H1 (cell line): ENCODE measurements at regions not wholly inside any gene's neighbourhood (a gene's known extent, or its start where the extent isn't known, plus 50 kb on each side); places are given as distances from the start of the nearest gene placed in this dataset.

ENCODE experiments used
- CTCF ChIA-PET: fragments of 300-600 bp; sonication (Branson Sonifier 250); formaldehyde crosslinking; loops from one replicate; lab custom pipeline; 2021; ENCODE audit not compliant: partially characterized antibody; lab: Charles Lee
- POLR2A ChIA-PET: fragments of 300-600 bp; sonication (Branson Sonifier 250); formaldehyde crosslinking; loops from one replicate; lab custom pipeline; 2021; ENCODE audit warnings: inconsistent platforms; ENCODE audit not compliant: partially characterized antibody; lab: Charles Lee
- DNase-seq, 2 experiments: peaks; one replicate each; pipeline versions ENCODE4 v3.0.0 to v3.0.0-alpha.2; 2010 to 2022; ENCODE audit warnings: low spot score in 2 of 2, low read depth in 1 of 2, mixed read lengths in 1 of 2
- FAIRE-seq: peaks from 2 replicates; lab custom pipeline; 2011; peaks lifted over from hg19 to GRCh38; lab: Jason Lieb, UNC
- H2AFZ ChIP-seq: 2 replicates; pipeline ENCODE4 v1.8.1; 2012; ENCODE audit warnings: low read length, inconsistent platforms
- H2AK5ac ChIP-seq: 2 replicates; pipeline ENCODE4 v1.6.1; 2013; ENCODE audit warnings: low read depth, low read length
- H2BK120ac ChIP-seq: replicated peaks from 2 replicates; pipeline ENCODE3; 2013; ENCODE audit warnings: low read depth, low read length, inconsistent platforms
- H2BK12ac ChIP-seq: 2 replicates; pipeline ENCODE4 v1.6.1; 2013; ENCODE audit warnings: low read depth, low read length
- H2BK15ac ChIP-seq: 2 replicates; pipeline ENCODE4 v1.6.1; 2013; ENCODE audit warnings: low read length
- H2BK20ac ChIP-seq: 2 replicates; pipeline ENCODE4 v1.6.1; 2013; ENCODE audit warnings: low read length
- H2BK5ac ChIP-seq: 2 replicates; pipeline ENCODE4 v1.6.1; 2013; ENCODE audit warnings: low read depth, low read length
- H3K14ac ChIP-seq: 2 replicates; pipeline ENCODE4 v1.6.1; 2013; ENCODE audit warnings: inconsistent platforms; ENCODE audit not compliant: insufficient read length
- H3K18ac ChIP-seq: 2 replicates; pipeline ENCODE4 v1.6.1; 2013; ENCODE audit warnings: low read length; ENCODE audit errors: extremely low read depth
- H3K23ac ChIP-seq: 2 replicates; pipeline ENCODE4 v1.6.1; 2013; ENCODE audit warnings: inconsistent platforms; ENCODE audit not compliant: insufficient read length
- H3K23me2 ChIP-seq: 2 replicates; pipeline ENCODE4 v1.6.1; 2013; ENCODE audit warnings: low read depth, low read length
- H3K27ac ChIP-seq: 2 replicates; pipeline ENCODE4 v1.6.1; 2011; ENCODE audit warnings: low read depth, low read length, inconsistent platforms
- H3K27me3 ChIP-seq, 4 experiments: replicated peaks in 1 of 4; 1 replicate in 1 of 4; 2 replicates in 3 of 4; pipeline versions ENCODE4 v1.6.1 to v1.8.1; 2011 to 2013; ENCODE audit warnings: low read length in 3 of 4, mild to moderate bottlenecking in 3 of 4, inconsistent platforms in 2 of 4, mixed read lengths in 2 of 4, moderate library complexity in 1 of 4; ENCODE audit not compliant: control insufficient read depth in 3 of 4, insufficient read depth in 3 of 4; ENCODE audit errors: extremely low read depth in 1 of 4
- H3K36me3 ChIP-seq, 4 experiments: 2 replicates each; pipeline versions ENCODE4 v1.6.1 to v1.8.1; 2011 to 2013; ENCODE audit warnings: mild to moderate bottlenecking in 4 of 4, low read length in 3 of 4, moderate library complexity in 2 of 4, control low read depth in 1 of 4, inconsistent platforms in 1 of 4; ENCODE audit not compliant: insufficient read depth in 4 of 4, control insufficient read depth in 2 of 4
- H3K4ac ChIP-seq: replicated peaks from 2 replicates; pipeline ENCODE3; 2013; ENCODE audit warnings: low read length, low read depth, mixed read lengths, inconsistent platforms; ENCODE audit not compliant: insufficient read length
- H3K4me1 ChIP-seq, 4 experiments: replicated peaks in 1 of 4; 1 replicate in 1 of 4; 2 replicates in 3 of 4; pipeline versions ENCODE4 v1.6.1 to v1.8.1; 2011 to 2013; ENCODE audit warnings: low read length in 3 of 4, inconsistent platforms in 2 of 4, mixed read lengths in 1 of 4; ENCODE audit not compliant: insufficient read depth in 4 of 4, control insufficient read depth in 3 of 4
- H3K4me2 ChIP-seq, 2 experiments: 2 replicates each; pipeline versions ENCODE4 v1.6.1 to v1.8.1; 2011 to 2013; ENCODE audit warnings: low read depth in 2 of 2, low read length in 2 of 2, control low read depth in 1 of 2, inconsistent platforms in 1 of 2, mild to moderate bottlenecking in 1 of 2; ENCODE audit not compliant: insufficient read depth in 1 of 2
- H3K4me3 ChIP-seq, 4 experiments: fragments of 200-600, 300-600 bp in 1 of 4; sonication (generic), shearing (Covaris generic), sonication (Bioruptor Twin) in 1 of 4; 2 replicates each; pipeline versions ENCODE4 v1.5.1 to v1.8.1; 2011 to 2016; ENCODE audit warnings: low read length in 4 of 4, low read depth in 3 of 4, control low read depth in 2 of 4, inconsistent platforms in 2 of 4, mild to moderate bottlenecking in 2 of 4, mixed read lengths in 1 of 4, moderate library complexity in 1 of 4; ENCODE audit not compliant: insufficient read depth in 2 of 4; ENCODE audit errors: extremely low read depth in 1 of 4
- H3K56ac ChIP-seq: replicated peaks from 2 replicates; pipeline ENCODE3; 2013; ENCODE audit warnings: low read depth, mild to moderate bottlenecking, mixed read lengths, low read length, inconsistent platforms; ENCODE audit not compliant: insufficient read length
- H3K79me1 ChIP-seq: 2 replicates; pipeline ENCODE4 v1.6.1; 2013; ENCODE audit warnings: low read depth, low read length, control low read depth
- H3K79me2 ChIP-seq, 2 experiments: 2 replicates each; pipeline versions ENCODE4 v1.6.1 to v1.8.1; 2012 to 2013; ENCODE audit warnings: low read length in 2 of 2, mild to moderate bottlenecking in 2 of 2, inconsistent platforms in 1 of 2; ENCODE audit not compliant: insufficient read depth in 2 of 2, control insufficient read depth in 1 of 2
- H3K9ac ChIP-seq, 4 experiments: replicated peaks in 1 of 4; 1 replicate in 1 of 4; 2 replicates in 3 of 4; pipeline versions ENCODE4 v1.6.1 to v1.8.1; 2011 to 2013; ENCODE audit warnings: low read depth in 3 of 4, low read length in 3 of 4, control low read depth in 2 of 4, mild to moderate bottlenecking in 2 of 4, moderate library complexity in 2 of 4, inconsistent platforms in 1 of 4; ENCODE audit errors: extremely low read depth in 1 of 4
- H3K9me3 ChIP-seq, 2 experiments: 2 replicates each; pipeline versions ENCODE4 v1.6.1 to v1.8.1; 2012 to 2013; ENCODE audit warnings: mild to moderate bottlenecking in 2 of 2, moderate library complexity in 2 of 2, control low read depth in 1 of 2, inconsistent platforms in 1 of 2, low read depth in 1 of 2, low read length in 1 of 2, mixed read lengths in 1 of 2; ENCODE audit not compliant: insufficient read depth in 2 of 2
- H4K20me1 ChIP-seq, 2 experiments: replicated peaks in 1 of 2; 2 replicates each; pipeline versions ENCODE3 to v1.8.1; 2011 to 2013; ENCODE audit warnings: inconsistent platforms in 2 of 2, low read length in 2 of 2, mild to moderate bottlenecking in 1 of 2; ENCODE audit not compliant: insufficient read depth in 2 of 2, control insufficient read depth in 1 of 2
- H4K5ac ChIP-seq: 2 replicates; pipeline ENCODE4 v1.6.1; 2013; ENCODE audit warnings: low read length, low read depth, mixed read lengths, inconsistent platforms; ENCODE audit not compliant: insufficient read length
- H4K8ac ChIP-seq: 2 replicates; pipeline ENCODE4 v1.8.0; 2013; ENCODE audit warnings: mild to moderate bottlenecking, moderate library complexity, low read length, inconsistent platforms; ENCODE audit not compliant: insufficient read depth; ENCODE audit errors: extremely low read depth
- H4K91ac ChIP-seq: replicated peaks from 2 replicates; pipeline ENCODE3; 2013; ENCODE audit warnings: low read length, mixed read lengths, inconsistent platforms; ENCODE audit not compliant: insufficient read length
- CHD1 ChIP-seq: IDR thresholded peaks from 2 replicates; pipeline ENCODE4 v1.6.1; 2012; ENCODE audit warnings: low read depth, low read length, improper control_type of control experiment
- E2F6 ChIP-seq: IDR thresholded peaks from 2 replicates; pipeline ENCODE4 v1.6.1; 2012; ENCODE audit warnings: inconsistent platforms
- EGR1 ChIP-seq: IDR thresholded peaks from 2 replicates; pipeline ENCODE4 v1.6.1; 2011; ENCODE audit warnings: low read depth, low read length, borderline replicate concordance
- MAFK ChIP-seq: IDR thresholded peaks from 2 replicates; pipeline ENCODE4 v1.6.1; 2012; ENCODE audit warnings: low read depth, mild to moderate bottlenecking, improper control_type of control experiment, low read length
- RAD21 ChIP-seq, 2 experiments: IDR thresholded peaks in 1 of 2; conservative IDR thresholded peaks in 1 of 2; 2 replicates each; pipeline ENCODE4 v1.6.1; 2011; ENCODE audit warnings: low read depth in 2 of 2, low read length in 2 of 2, improper control_type of control experiment in 1 of 2, inconsistent platforms in 1 of 2, mild to moderate bottlenecking in 1 of 2, moderate library complexity in 1 of 2
- RFX5 ChIP-seq: IDR thresholded peaks from 2 replicates; pipeline ENCODE4 v1.6.1; 2011; ENCODE audit warnings: low read depth, low read length, improper control_type of control experiment, borderline replicate concordance
- RNF2 ChIP-seq: fragments of 200-900, 300-1000 bp; sonication (generic); IDR thresholded peaks from 2 replicates; pipeline ENCODE4 v1.7.1; 2016; ENCODE audit warnings: borderline replicate concordance, low read depth, mild to moderate bottlenecking, antibody characterized with exemption, low read length; ENCODE audit not compliant: poor library complexity, severe bottlenecking; ENCODE audit errors: missing control alignments
- SP2 ChIP-seq: IDR thresholded peaks from 2 replicates; pipeline ENCODE4 v1.6.1; 2012; ENCODE audit warnings: mild to moderate bottlenecking, low read length, inconsistent platforms
- WGBS, 2 experiments: shearing (Covaris generic) in 1 of 2; methylation state at CpG; one replicate each; pipeline versions ENCODE4 v1.1.6 to v1.1.7; 2013 to 2015; ENCODE audit warnings: low lambda C conversion rate in 2 of 2, mixed read lengths in 2 of 2, inconsistent platforms in 1 of 2, low coverage in 1 of 2, missing lambda C conversion rate in 1 of 2; ENCODE audit not compliant: insufficient replicate concordance in 2 of 2, insufficient coverage in 1 of 2, insufficient read length in 1 of 2; ENCODE audit errors: extremely low coverage in 1 of 2, missing lambda C conversion rate in 1 of 2; 5-methylcytosine and 5-hydroxymethylcytosine counted together

- Histone ChIP-seq H4K91ac (no peak overlapping the region), H3K79me1 (no peaks in the 10 kb centered on the region), H3K9ac (no peak overlapping the region), H3K9me3 (peaks cover 7 to 9% of the 10 kb centered on the region in 2 experiments; a peak in 1 of 4 replicates), H3K4ac (no peak overlapping the region), H3K14ac (no peak overlapping the region), H2BK15ac (no peak overlapping the region; the same call in 1 of the 2 replicates), H4K8ac (no peak overlapping the region), H2BK12ac (no peak overlapping the region), H3K4me2 (no peak overlapping the region), H3K4me3 (no peak overlapping the region), H2BK120ac (peak overlapping the region; percentile 55), H3K79me2 (no peaks in the 10 kb centered on the region), H2AFZ (peak overlapping the region; percentile 98), H3K23me2 (no peaks in the 10 kb centered on the region), H3K36me3 (no peaks in the 10 kb centered on the region; a peak in 1 of 8 replicates), H2BK20ac (peak overlapping the region; percentile 35; the same call in 1 of the 2 replicates), H4K5ac (no peak overlapping the region)
- POLR2A ChIA-PET: no interaction called here
- CTCF ChIA-PET: interaction anchor here (0.9 to 1.6 kb wide), 3 partner anchors 21 to 82 kb away, joined by 3 read pairs; no protein-coding TSS in a partner anchor
- DNase-seq (no peak), FAIRE-seq (no peak)
- 95% methylated on average over 2 of the region's 2 CpGs; no CpG with 5 or more reads in 1 of the 2 experiments for WGBS, 2 experiments
- TF ChIP-seq CHD1: no peak
- no peak for TF ChIP-seq E2F6
- no peak for TF ChIP-seq SP2
- no peak for TF ChIP-seq RAD21 (IDR thresholded peaks at IDR 0.05 in 1 of 2, conservative IDR thresholded peaks at IDR 0.05 in 1 of 2; ENCODE audit: low read depth in 2 of 2, low read length in 2 of 2)
- TF ChIP-seq MAFK: no peak
- TF ChIP-seq EGR1: no peak
- no peak for TF ChIP-seq RNF2
- TF ChIP-seq RFX5: no peak
- TF ChIP-seq, all 59 proteins: peak for 0
- no peak overlapping the region for H3K23ac ChIP-seq
- no peak overlapping the region for H3K18ac ChIP-seq
- H3K27ac ChIP-seq: no peak overlapping the region
- no peak overlapping the region for H2BK5ac ChIP-seq
- no peaks in the 10 kb centered on the region for H4K20me1 ChIP-seq
- no peak overlapping the region for H2AK5ac ChIP-seq
- H3K27me3 ChIP-seq: no peaks in the 10 kb centered on the region; a peak in 1 of 7 replicates
- peaks cover 0 to 6% (median 3%) of the 10 kb centered on the region in 4 experiments; a peak in 2 of 7 replicates for H3K4me1 ChIP-seq
- H3K56ac ChIP-seq: no peak overlapping the region
Measured at GRCh38 chr2:220499225-220499624, 871.8 kb downstream of the SLC4A3 start.
